SK-N-SH (cell line): ENCODE measurements at regions not wholly inside any gene's neighbourhood (a gene's known extent, or its start where the extent isn't known, plus 50 kb on each side); places are given as distances from the start of the nearest gene placed in this dataset.

Source experiments
- EZH2phosphoT487 ChIP-seq: fragments of 200-600 bp; sonication (generic); IDR thresholded peaks from 2 replicates; pipeline ENCODE4 v1.6.1; 2017; ENCODE audit warnings: low read depth, mixed run types, mild to moderate bottlenecking, antibody characterized with exemption, moderate library complexity, borderline replicate concordance
- IRF3 ChIP-seq: fragments of 150-350 bp; IDR thresholded peaks from 2 replicates; pipeline ENCODE4 v1.6.1; 2016; ENCODE audit warnings: mild to moderate bottlenecking, low read depth, low read length
- TF ChIP-seq, protein P1 (sequence below): fragments of 200-600 bp; sonication (generic); IDR thresholded peaks from 2 replicates; pipeline ENCODE4 v1.6.1; 2017; ENCODE audit warnings: antibody characterized with exemption, mild to moderate bottlenecking, moderate library complexity

DNA sequence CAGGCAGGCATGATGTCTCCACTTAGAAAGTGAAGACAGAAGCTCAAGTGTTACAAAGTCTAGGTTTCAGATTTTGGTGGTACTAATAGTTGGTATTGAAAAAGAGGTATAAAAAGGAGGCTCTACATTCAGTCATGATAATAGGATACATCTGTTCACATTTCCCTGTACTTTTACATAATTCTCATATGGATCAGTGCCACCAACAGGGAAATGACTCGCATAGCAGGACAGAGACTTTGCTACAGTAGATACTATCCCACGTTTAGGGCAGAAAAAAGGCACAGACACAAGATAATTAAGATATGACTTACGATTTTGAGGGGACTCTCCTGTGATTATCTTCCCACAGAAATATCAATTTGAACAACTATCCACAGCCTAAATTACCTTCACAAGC, 1062.9 kb upstream of the EPHA6 start:
- TF ChIP-seq IRF3 (no peak), EZH2phosphoT487 (no peak)
- TF ChIP-seq, protein P1, sequence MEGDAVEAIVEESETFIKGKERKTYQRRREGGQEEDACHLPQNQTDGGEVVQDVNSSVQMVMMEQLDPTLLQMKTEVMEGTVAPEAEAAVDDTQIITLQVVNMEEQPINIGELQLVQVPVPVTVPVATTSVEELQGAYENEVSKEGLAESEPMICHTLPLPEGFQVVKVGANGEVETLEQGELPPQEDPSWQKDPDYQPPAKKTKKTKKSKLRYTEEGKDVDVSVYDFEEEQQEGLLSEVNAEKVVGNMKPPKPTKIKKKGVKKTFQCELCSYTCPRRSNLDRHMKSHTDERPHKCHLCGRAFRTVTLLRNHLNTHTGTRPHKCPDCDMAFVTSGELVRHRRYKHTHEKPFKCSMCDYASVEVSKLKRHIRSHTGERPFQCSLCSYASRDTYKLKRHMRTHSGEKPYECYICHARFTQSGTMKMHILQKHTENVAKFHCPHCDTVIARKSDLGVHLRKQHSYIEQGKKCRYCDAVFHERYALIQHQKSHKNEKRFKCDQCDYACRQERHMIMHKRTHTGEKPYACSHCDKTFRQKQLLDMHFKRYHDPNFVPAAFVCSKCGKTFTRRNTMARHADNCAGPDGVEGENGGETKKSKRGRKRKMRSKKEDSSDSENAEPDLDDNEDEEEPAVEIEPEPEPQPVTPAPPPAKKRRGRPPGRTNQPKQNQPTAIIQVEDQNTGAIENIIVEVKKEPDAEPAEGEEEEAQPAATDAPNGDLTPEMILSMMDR: no peak
